Endothelial cell of umbilical vein (primary cell): ENCODE measurements at regions not wholly inside any gene's neighbourhood (a gene's known extent, or its start where the extent isn't known, plus 50 kb on each side); places are given as distances from the start of the nearest gene placed in this dataset.
A peak's percentile ranks its signal among the peaks of the same experiment; 100 is the strongest.

ENCODE experiments used
- BruUV-seq: library from RNA; stranded (reverse); fragments of 400-500 nt; replicated peaks from 2 replicates; lab custom pipeline; 2021; lab: Mats Ljungman, UMichigan
- CTCF ChIA-PET: fragments of 300-600, 350-600 bp; sonication (Branson Sonifier 250); formaldehyde crosslinking; loops from one replicate; lab custom pipeline; 2021; ENCODE audit warnings: antibody characterized with exemption, inconsistent platforms; lab: Charles Lee
- POLR2A ChIA-PET: fragments of 300-600, 350-600 bp; sonication (Branson Sonifier 250); formaldehyde crosslinking; loops from one replicate; lab custom pipeline; 2021; ENCODE audit warnings: antibody characterized with exemption, inconsistent platforms; lab: Charles Lee
- DNase-seq: peaks from one replicate; pipeline ENCODE4 v3.0.0-alpha.2; 2011; ENCODE audit warnings: low read depth, low spot score
- FAIRE-seq: peaks from 2 replicates; lab custom pipeline; 2011; peaks lifted over from hg19 to GRCh38; lab: Jason Lieb, UNC
- H2AFZ ChIP-seq: 2 replicates; pipeline ENCODE4 v1.6.0; 2012; ENCODE audit warnings: low read depth, low read length, control low read depth, inconsistent platforms
- H3K27ac ChIP-seq: 2 replicates; pipeline ENCODE4 v1.5.1; 2011; ENCODE audit warnings: low read depth, mild to moderate bottlenecking, control low read depth, low read length, moderate library complexity; ENCODE audit not compliant: insufficient read depth
- H3K27me3 ChIP-seq, 2 experiments: 2 replicates each; pipeline versions ENCODE4 v1.6.0 to v1.6.1; 2011; ENCODE audit warnings: low read length in 2 of 2, mixed read lengths in 1 of 2; ENCODE audit not compliant: control insufficient read depth in 2 of 2, insufficient read depth in 2 of 2
- H3K36me3 ChIP-seq, 2 experiments: 2 replicates in 1 of 2; 3 replicates in 1 of 2; pipeline ENCODE4 v1.5.1; 2011; ENCODE audit warnings: low read length in 2 of 2, mild to moderate bottlenecking in 1 of 2, moderate library complexity in 1 of 2; ENCODE audit not compliant: control insufficient read depth in 2 of 2, insufficient read depth in 2 of 2; ENCODE audit errors: extremely low read depth in 1 of 2
- H3K4me1 ChIP-seq: 3 replicates; pipeline ENCODE4 v1.5.1; 2011; ENCODE audit warnings: mild to moderate bottlenecking, low read length; ENCODE audit not compliant: control insufficient read depth, insufficient read depth; ENCODE audit errors: extremely low read depth
- H3K4me2 ChIP-seq: 2 replicates; pipeline ENCODE4 v1.6.1; 2011; ENCODE audit warnings: low read length, control low read depth, mixed read lengths; ENCODE audit not compliant: insufficient read depth
- H3K4me3 ChIP-seq, 3 experiments: fragments of 200-600 bp in 1 of 3; sonication (generic), shearing (Covaris generic) in 1 of 3; replicated peaks in 1 of 3; 2 replicates each; pipeline ENCODE4 v1.5.1; 2011 to 2016; ENCODE audit warnings: control low read depth in 3 of 3, low read length in 3 of 3, mild to moderate bottlenecking in 2 of 3, inconsistent platforms in 1 of 3, low read depth in 1 of 3, moderate library complexity in 1 of 3; ENCODE audit not compliant: insufficient read depth in 1 of 3
- H3K79me2 ChIP-seq: 2 replicates; pipeline ENCODE4 v1.6.0; 2012; ENCODE audit warnings: low read length, inconsistent platforms; ENCODE audit not compliant: control insufficient read depth, insufficient read depth
- H3K9ac ChIP-seq: replicated peaks from 2 replicates; pipeline ENCODE3; 2011; ENCODE audit warnings: low read length, control low read depth; ENCODE audit not compliant: insufficient read depth; ENCODE audit errors: extremely low read depth
- H3K9me1 ChIP-seq: replicated peaks from 3 replicates; pipeline ENCODE4 v1.6.0; 2011; ENCODE audit warnings: mild to moderate bottlenecking, low read length; ENCODE audit not compliant: control insufficient read depth, insufficient read depth; ENCODE audit errors: extremely low read depth
- H3K9me3 ChIP-seq: replicated peaks from 2 replicates; pipeline ENCODE4 v1.5.1; 2012; ENCODE audit warnings: low read length, inconsistent platforms; ENCODE audit not compliant: control insufficient read depth, insufficient read depth
- H4K20me1 ChIP-seq: replicated peaks from 2 replicates; pipeline ENCODE3; 2011; ENCODE audit warnings: mild to moderate bottlenecking, low read length; ENCODE audit not compliant: control insufficient read depth, insufficient read depth; ENCODE audit errors: extremely low read depth
- CTCF ChIP-seq, 2 donors: IDR thresholded peaks; 1 replicate in 1 of 2; 2 replicates in 1 of 2; pipeline ENCODE4 v1.5.1; 2011; ENCODE audit warnings: low read length in 2 of 2, mild to moderate bottlenecking in 2 of 2, moderate library complexity in 2 of 2, control low read depth in 1 of 2, inconsistent platforms in 1 of 2, low read depth in 1 of 2; ENCODE audit not compliant: insufficient read depth in 1 of 2; ENCODE audit errors: extremely low read depth in 1 of 2
- MAX ChIP-seq: IDR thresholded peaks from 2 replicates; pipeline ENCODE4 v1.6.1; 2011; ENCODE audit not compliant: insufficient read depth, insufficient read length
- dilution Hi-C: fragments of 300-500 bp; cut with MboI; formaldehyde crosslinking; loops from one replicate; pipeline ENCODE4 v1.15.0; 2019; ENCODE audit warnings: low sequenced_read_pairs; ENCODE audit not compliant: extremely low pct_ligation_motif_present
- intact Hi-C: fragments of 100-400 bp; cut with micrococcal nuclease; formaldehyde crosslinking; loops from one replicate; pipeline ENCODE4 v1.10.0; 2022

DNA sequence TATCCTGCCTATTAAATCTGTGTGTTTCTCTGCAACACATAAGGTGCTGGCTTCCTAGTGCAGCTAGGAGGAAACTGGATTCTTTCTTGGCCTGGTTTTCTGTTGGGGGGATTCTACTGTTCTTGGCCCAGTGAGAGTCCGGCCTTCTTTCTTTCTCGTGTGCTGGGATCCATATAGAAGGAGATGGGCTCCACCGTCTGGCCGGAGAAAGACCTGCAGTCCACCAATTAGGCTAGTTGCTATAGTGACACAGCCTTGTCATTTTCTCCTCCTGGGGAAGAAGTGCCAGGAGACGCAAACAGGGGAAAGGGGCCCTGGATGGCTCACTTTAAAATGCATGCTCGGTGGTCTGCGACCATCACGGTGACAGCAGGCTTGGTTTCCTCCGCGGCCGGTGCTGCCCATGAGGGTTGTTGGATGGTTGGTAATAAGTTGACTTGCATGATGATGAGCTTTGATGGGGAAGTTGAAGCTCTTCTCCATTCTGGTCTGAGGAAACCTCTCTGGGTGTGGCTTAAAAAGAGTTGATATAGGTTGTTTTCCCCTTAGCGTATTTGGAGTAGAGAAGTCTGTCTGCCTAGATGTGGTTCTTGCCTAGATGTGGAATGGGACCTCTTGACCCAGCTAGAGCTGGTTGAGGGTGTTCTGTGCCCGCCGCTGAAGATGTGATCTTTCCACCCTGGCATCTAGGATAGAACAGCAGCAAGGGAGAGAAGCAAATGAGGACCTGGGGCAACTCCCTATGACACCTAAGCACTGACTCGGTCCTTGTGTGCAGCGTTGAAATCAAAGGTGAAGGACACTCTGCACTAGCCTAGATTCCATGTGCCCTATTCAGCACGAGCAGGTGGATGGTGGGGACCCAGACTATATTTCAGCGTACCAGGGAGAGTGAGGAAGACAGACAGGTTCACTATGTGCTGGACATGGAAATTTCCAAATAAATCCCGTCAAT, 1335.0 kb downstream of the BRD1 start:
- POLR2A ChIA-PET, result no interaction called here
- Histone ChIP-seq H3K9ac (no peak overlapping the region), H2AFZ (no peak overlapping the region), H3K4me3 (no peak overlapping the region), H3K79me2 (no peaks in the 10 kb centered on the region), H4K20me1 (no peaks in the 10 kb centered on the region), H3K9me3 (no peaks in the 10 kb centered on the region), H3K27me3 (peaks cover 22 to 29% of the 10 kb centered on the region in 2 experiments), H3K36me3 (no peaks in the 10 kb centered on the region), H3K27ac (no peak overlapping the region), H3K9me1 (no peaks in the 10 kb centered on the region), H3K4me2 (no peak overlapping the region), H3K4me1 (no peaks in the 10 kb centered on the region)
- CTCF ChIA-PET, result interaction anchor here (0.7 to 4.9 kb wide), 14 partner anchors 1140 to 1929 kb away, joined by 3 to 82 read pairs (median 6); no protein-coding TSS in a partner anchor
- peak; percentile 66 for DNase-seq
- intact Hi-C loops, result no loop called here
- TF ChIP-seq MAX (no peak), CTCF (IDR thresholded peaks at IDR 0.05; ENCODE audit: extremely low read depth in 1 of 2, insufficient read depth in 1 of 2, low read depth in 1 of 2, low read length in 2 of 2) (peak; percentile 67 to 78)
- BruUV-seq, result no TSS peak
- dilution Hi-C loops, result no loop called here
- peak; percentile 85 for FAIRE-seq
